Tibial artery (tissue), 4 donors: ENCODE measurements at regions not wholly inside any gene's neighbourhood (a gene's known extent, or its start where the extent isn't known, plus 50 kb on each side); places are given as distances from the start of the nearest gene placed in this dataset.

Source experiments
- DNase-seq, 2 donors: peaks; one replicate each; pipeline ENCODE4 v3.0.0-alpha.2; 2019
- H3K27ac ChIP-seq, 2 donors: fragments of 200-600 bp; sonication (generic) in 1 of 2; 1 replicate in 1 of 2; 2 replicates in 1 of 2; pipeline ENCODE4 v1.5.1; 2018 to 2019; ENCODE audit warnings: mild to moderate bottlenecking in 1 of 2
- H3K27me3 ChIP-seq, 2 donors: fragments of 200-600 bp; sonication (generic) in 1 of 2; one replicate each; pipeline versions ENCODE4 v1.5.1 to v1.6.0; 2016 to 2019
- H3K36me3 ChIP-seq, 3 donors: fragments of 200-600 bp; sonication (generic) in 2 of 3; one replicate each; pipeline ENCODE4 v1.5.1; 2016 to 2019; ENCODE audit warnings: mild to moderate bottlenecking in 2 of 3
- H3K4me1 ChIP-seq, 4 donors: fragments of 200-600 bp; sonication (generic) in 2 of 4; 1 replicate in 3 of 4; 2 replicates in 1 of 4; pipeline ENCODE4 v1.5.1; 2016 to 2019
- H3K4me3 ChIP-seq, 2 donors: fragments of 200-600 bp; sonication (generic) in 1 of 2; 1 replicate in 1 of 2; 2 replicates in 1 of 2; pipeline ENCODE4 v1.5.1; 2018 to 2019; ENCODE audit warnings: mild to moderate bottlenecking in 2 of 2
- H3K9me3 ChIP-seq, 3 donors: fragments of 200-600 bp; sonication (generic) in 1 of 3; one replicate each; pipeline ENCODE4 v1.5.1; 2016 to 2019
- CTCF ChIP-seq, 2 experiments: fragments of 200-600 bp in 1 of 2; fragments of 450-650 bp in 1 of 2; IDR thresholded peaks; one replicate each; pipeline ENCODE4 v1.5.1; 2017 to 2019; ENCODE audit warnings: antibody characterized with exemption in 2 of 2, mild to moderate bottlenecking in 1 of 2, moderate library complexity in 1 of 2
- intact Hi-C: fragments of 100-400 bp; cut with DNase I; formaldehyde crosslinking; loops from one replicate; pipeline ENCODE4 v1.15.0; 2023; ENCODE audit warnings: low total_unique reads

GRCh38 chr13:89816404-89816803 lies 1531.1 kb upstream of the MIR17HG start:
- no peak overlapping the region for H3K4me3 ChIP-seq
- no peak for TF ChIP-seq CTCF (IDR thresholded peaks at IDR 0.05)
- H3K4me1 ChIP-seq, result no peaks in the 10 kb centered on the region
- no peaks in the 10 kb centered on the region for H3K9me3 ChIP-seq
- no peaks in the 10 kb centered on the region for H3K36me3 ChIP-seq
- H3K27ac ChIP-seq, result no peak overlapping the region
- intact Hi-C loops, result no loop called here
- DNase-seq, result no peak
- H3K27me3 ChIP-seq, result no peaks in the 10 kb centered on the region

GRCh38 chr13:89822467-89822866 lies 1525.0 kb upstream of the MIR17HG start:
- intact Hi-C loops, result no loop called here
- Histone ChIP-seq H3K27me3 (no peaks in the 10 kb centered on the region), H3K4me3 (no peak overlapping the region), H3K36me3 (no peaks in the 10 kb centered on the region), H3K27ac (no peak overlapping the region), H3K9me3 (no peaks in the 10 kb centered on the region), H3K4me1 (no peaks in the 10 kb centered on the region)
- no peak for DNase-seq
- TF ChIP-seq CTCF (IDR thresholded peaks at IDR 0.05), result no peak

GRCh38 chr13:89827552-89827951 lies 1519.9 kb upstream of the MIR17HG start:
- Histone ChIP-seq H3K27me3 (no peaks in the 10 kb centered on the region), H3K4me1 (no peaks in the 10 kb centered on the region), H3K4me3 (no peak overlapping the region), H3K36me3 (no peaks in the 10 kb centered on the region), H3K9me3 (no peaks in the 10 kb centered on the region), H3K27ac (no peak overlapping the region)
- no peak for DNase-seq
- no peak for TF ChIP-seq CTCF (IDR thresholded peaks at IDR 0.05)
- intact Hi-C loops, result no loop called here

GRCh38 chr13:89828506-89828905 lies 1519.0 kb upstream of the MIR17HG start:
- Histone ChIP-seq H3K4me3 (no peak overlapping the region), H3K27me3 (no peaks in the 10 kb centered on the region), H3K9me3 (no peaks in the 10 kb centered on the region), H3K36me3 (no peaks in the 10 kb centered on the region), H3K4me1 (no peaks in the 10 kb centered on the region), H3K27ac (no peak overlapping the region)
- intact Hi-C loops, result no loop called here
- DNase-seq, result no peak
- TF ChIP-seq CTCF (IDR thresholded peaks at IDR 0.05), result no peak

- Histone ChIP-seq H3K4me1 (no peaks in the 10 kb centered on the region), H3K9me3 (no peaks in the 10 kb centered on the region), H3K27ac (no peak overlapping the region), H3K36me3 (no peaks in the 10 kb centered on the region), H3K27me3 (no peaks in the 10 kb centered on the region), H3K4me3 (no peak overlapping the region)
- intact Hi-C loops, result no loop called here
- no peak for DNase-seq
- no peak for TF ChIP-seq CTCF (IDR thresholded peaks at IDR 0.05)
These were observed 1516.3 kb upstream of the MIR17HG start for GRCh38 chr13:89831157-89831556.

- no peaks in the 10 kb centered on the region for H3K27me3 ChIP-seq
- H3K4me1 ChIP-seq, result no peaks in the 10 kb centered on the region
- no peak overlapping the region for H3K4me3 ChIP-seq
- intact Hi-C loops, result no loop called here
- TF ChIP-seq CTCF (IDR thresholded peaks at IDR 0.05), result no peak
- no peaks in the 10 kb centered on the region for H3K36me3 ChIP-seq
- no peaks in the 10 kb centered on the region for H3K9me3 ChIP-seq
- DNase-seq, result no peak
- no peak overlapping the region for H3K27ac ChIP-seq
These were observed 1514.7 kb upstream of the MIR17HG start for GRCh38 chr13:89832827-89833226.
